HG02759 (cell line): ENCODE measurements at regions not wholly inside any gene's neighbourhood (a gene's known extent, or its start where the extent isn't known, plus 50 kb on each side); places are given as distances from the start of the nearest gene placed in this dataset.
"Not testable (repeated sequence)": the region's sequence is repeated elsewhere in the genome, so short reads cannot be mapped to it uniquely, and the experiment has no call there.

Source experiments
- ATAC-seq: cut with Tn5 transposase; IDR thresholded peaks from one replicate; pipeline ENCODE4 v1.9.1; 2021; ENCODE audit warnings: mild to moderate bottlenecking, moderate library complexity; ENCODE audit not compliant: unreplicated experiment

DNA sequence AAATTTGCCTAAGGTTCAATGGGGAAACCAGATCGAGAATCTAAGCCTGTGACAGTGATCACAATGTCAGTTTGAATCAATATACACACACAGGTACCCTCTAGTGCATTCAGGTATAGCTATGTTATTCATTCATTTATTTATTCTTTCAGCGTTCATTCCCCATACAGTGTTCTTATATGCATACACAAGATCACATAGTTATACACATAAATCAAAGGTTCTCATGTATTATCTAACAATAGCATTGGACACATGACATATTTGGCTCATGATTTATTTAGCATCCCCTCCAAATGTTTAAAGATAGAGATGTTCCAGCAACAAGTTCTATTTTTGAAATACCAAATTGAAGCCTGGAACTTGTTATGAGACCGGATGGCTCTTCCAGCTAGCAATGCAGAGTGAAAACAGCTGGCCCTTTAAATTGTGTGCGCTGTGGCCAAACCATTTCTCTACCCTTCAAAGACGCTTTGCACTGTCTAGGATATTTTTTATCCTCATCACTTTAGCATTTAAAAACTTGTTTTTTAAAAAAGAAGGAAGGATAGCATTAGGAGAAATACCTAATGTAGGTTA, 131.0 kb downstream of the ATXN3L start:
- ATAC-seq = no peak

- not testable (repeated sequence) for ATAC-seq
Observed at GRCh38 chrX:13186643-13187042, 133.2 kb downstream of the ATXN3L start.

DNA sequence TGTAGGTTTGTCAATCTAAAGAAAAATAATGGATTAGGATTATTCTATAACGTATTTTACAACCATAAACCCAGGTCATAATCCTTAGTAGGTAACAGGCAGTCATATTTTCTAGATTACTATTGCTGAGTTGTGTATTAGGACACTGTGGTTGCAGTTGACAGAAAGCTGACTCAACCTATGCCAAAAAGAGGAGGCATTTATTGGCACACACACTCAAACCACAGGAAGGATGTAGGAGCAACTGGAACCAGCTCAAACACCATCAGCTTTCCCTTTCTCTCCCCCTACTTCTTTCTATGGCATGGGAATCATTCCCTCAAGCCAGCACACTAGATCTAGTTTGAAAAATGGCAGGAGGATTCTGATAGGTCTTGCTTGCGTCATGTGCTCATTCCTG, 136.4 kb upstream of the FAM9C start:
- ATAC-seq = no peak

DNA sequence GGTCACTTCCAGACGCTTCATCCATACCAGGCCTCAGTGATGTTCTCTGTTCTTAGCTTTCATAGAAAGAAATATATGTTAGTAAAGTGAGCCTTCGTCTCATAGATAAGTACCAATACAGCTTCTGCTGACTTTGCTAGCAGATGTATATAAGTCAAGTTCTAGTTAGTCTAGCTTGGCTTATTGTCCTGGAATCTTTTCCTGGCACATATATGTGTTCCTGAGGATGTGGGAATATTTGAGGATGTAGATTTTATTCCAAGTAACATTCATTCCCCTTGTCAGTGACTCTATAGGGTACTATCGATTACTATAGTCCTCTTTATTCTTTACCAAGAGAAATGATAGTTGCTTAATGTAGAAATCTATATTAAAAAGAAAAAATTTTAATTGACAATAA, 135.2 kb upstream of the FAM9C start:
- ATAC-seq = no peak

DNA sequence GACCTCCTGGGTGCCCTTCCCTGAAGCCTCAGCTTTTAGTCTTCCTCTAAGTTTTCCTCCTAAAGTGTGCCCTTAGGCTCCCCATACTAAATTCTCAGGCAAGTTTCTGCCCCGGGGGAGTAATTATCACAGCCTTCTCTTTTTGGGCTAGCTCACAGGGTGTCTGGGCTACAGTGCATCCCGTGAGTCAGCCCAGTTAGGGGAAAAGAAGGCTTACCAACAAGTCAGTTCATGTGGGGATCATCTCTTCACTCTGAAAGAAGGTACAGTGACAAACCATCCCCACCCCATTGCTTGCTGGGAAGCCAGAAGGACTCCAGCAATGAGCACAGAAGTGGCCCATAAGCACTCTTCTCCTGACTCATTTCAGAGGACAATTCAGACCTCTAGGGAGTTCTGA, 134.7 kb upstream of the FAM9C start:
- no peak for ATAC-seq

DNA sequence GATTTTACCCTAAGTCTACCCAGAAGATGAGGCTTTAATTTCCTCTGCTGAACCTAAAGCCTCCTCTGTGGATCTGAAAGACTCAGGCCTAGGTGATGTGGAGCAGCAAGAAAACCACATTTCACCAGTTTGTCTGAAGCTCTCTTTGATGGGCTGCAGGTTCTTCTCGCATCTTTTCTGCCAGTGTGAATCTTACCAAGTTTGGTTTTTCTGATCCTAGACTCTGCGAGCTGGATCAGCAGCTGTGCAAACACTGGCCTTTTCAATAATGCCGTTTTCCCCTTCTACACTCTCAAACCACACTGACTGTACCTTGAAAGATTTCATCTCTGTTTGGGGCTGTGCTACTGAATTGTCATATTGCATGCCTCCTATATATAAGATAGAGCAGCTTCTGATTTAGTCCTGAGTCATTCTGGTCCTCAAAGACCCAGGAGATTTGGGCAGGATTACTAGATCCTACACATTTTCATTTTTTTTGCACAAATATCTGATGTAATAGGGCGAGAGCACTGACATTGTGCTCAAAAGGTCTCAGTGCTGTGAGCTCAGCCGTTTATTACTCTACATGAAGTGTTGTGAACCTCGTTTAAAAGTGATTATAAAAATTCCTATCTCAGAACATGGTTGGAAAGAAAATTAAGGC, 133.6 kb upstream of the FAM9C start:
- ATAC-seq = no peak

- no peak for ATAC-seq
Observed at GRCh38 chrX:13175056-13175455, 130.6 kb upstream of the FAM9C start.

DNA sequence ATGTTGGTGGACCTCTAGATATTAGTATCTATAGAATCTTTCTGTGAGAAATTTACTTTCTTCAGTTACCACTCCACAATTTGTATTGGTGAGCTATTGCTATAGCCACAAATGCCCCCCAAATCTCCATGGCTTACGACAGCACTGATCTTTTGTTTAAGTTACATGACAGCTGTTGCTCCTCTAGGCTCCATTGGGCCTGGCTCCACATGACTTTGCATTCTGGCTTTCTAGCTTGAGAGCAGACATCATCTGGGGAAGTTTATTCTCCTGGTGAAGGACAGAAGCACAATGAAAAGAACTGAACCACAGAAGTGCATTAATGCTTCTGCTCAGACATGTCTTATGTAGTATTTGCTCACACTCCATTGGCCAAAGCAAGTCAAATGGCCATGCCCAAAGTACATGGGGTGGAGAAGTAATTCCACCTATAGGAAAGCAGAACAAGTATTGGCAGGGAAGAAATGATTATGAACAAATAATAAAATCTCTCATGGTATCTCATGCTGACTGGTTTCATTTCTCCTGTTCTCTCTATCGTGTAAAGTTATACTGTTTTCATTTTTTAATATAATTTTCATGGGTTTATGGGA, 126.6 kb upstream of the FAM9C start:
- no peak for ATAC-seq

DNA sequence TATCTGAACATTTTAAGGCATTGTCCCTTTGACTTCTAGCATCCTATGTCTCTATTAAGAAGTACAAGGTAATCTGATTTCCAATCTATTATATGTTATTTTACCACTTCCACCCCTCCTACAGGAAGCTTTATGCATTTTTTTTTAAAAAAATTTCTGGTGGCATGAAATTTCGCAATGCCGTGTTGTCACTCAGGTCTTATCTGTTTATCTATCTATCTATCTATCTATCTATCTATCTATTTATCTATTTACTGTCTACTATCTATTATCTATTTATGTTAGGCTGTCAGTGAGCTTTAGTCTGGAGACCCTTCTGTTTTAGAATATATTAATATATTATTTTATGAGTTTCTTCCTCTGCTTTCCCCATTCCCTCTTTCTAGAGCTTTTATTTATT, 125.3 kb upstream of the FAM9C start:
- no peak for ATAC-seq

DNA sequence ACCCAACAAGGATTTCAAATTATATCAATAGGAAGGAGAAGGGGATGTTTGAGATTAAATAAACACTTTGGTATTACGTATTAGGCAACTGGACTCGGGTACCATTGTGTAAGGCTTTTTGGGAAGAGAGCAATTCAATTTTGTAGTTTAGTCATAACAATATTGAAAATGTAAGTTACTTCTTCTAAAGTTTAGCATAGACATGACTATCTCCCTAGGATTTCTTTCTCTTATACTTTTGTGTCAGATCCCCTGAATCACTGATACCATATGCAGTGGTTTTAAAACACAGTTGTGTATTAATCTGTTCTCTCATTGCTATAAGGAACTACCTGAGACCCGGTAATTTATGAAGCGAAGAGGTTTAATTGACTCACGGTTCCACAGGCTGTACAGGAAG, 123.8 kb upstream of the FAM9C start:
- no peak for ATAC-seq

- no peak for ATAC-seq
Observed at GRCh38 chrX:13167481-13168231, 123.2 kb upstream of the FAM9C start.

- no peak for ATAC-seq
Observed at GRCh38 chrX:13165266-13166189, 121.1 kb upstream of the FAM9C start.

- ATAC-seq = no peak
Observed at GRCh38 chrX:13164611-13165010, 120.2 kb upstream of the FAM9C start.

GRCh38 chrX:13162772-13163410, 118.5 kb upstream of the FAM9C start:
- no peak for ATAC-seq

DNA sequence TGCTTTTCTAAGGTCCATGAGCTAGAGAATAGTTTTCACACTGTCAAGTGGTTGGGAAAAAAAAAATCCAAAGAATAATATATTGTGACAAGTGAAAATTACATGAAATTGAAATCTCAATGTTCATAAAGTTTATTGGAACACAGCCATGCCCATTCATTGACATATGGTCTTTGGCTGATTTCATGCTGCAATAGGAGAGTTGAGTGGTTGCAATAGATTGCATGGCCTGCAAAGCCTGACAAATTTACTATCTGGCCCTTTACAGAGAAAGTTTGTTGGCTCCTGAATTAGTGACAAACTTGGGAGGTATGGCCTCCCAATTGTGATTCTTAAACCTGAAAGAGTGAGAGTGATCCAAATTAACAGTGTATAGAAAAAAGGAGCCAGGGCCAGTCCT, 115.5 kb upstream of the FAM9C start:
- no peak for ATAC-seq

DNA sequence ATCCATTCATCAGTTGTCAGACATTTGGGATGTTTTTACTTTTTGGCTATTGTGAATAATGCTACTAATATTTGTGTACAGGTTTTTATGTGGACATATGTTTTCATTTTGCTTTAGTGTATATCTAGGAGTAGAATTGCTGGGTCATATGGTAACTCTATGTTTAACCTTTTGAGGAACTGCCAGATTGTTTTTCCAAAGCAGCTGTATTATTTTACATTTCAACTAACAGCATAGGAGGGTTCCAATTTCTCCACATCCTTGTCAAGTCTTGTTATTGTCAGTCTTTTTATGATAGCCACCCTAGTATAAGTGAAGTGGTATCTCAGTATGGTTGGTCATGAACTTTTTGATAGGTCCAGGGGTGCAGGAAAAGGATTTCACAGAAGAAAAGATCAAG, 114.5 kb upstream of the FAM9C start:
- no peak for ATAC-seq

GRCh38 chrX:13155550-13155949, 111.1 kb upstream of the FAM9C start:
- not testable (repeated sequence) for ATAC-seq

GRCh38 chrX:13153796-13154195, 109.4 kb upstream of the FAM9C start:
- ATAC-seq = no peak

- no peak for ATAC-seq
Observed at GRCh38 chrX:13152518-13153185, 108.2 kb upstream of the FAM9C start.
